Epithelial cell of esophagus (primary cell): ENCODE measurements at regions not wholly inside any gene's neighbourhood (a gene's known extent, or its start where the extent isn't known, plus 50 kb on each side); places are given as distances from the start of the nearest gene placed in this dataset.

Experiments used
- DNase-seq: peaks from one replicate; pipeline ENCODE4 v3.0.0; 2010; ENCODE audit warnings: low read depth
- H3K4me3 ChIP-seq: 2 replicates; pipeline ENCODE4 v1.5.1; 2011; ENCODE audit warnings: mild to moderate bottlenecking, low read length, control low read depth
- TF ChIP-seq, protein P1 (sequence below): IDR thresholded peaks from 2 replicates; pipeline ENCODE4 v1.5.1; 2011; ENCODE audit warnings: low read depth, mild to moderate bottlenecking, low read length, control low read depth, inconsistent platforms; ENCODE audit not compliant: insufficient read depth; ENCODE audit errors: missing control alignments

DNA sequence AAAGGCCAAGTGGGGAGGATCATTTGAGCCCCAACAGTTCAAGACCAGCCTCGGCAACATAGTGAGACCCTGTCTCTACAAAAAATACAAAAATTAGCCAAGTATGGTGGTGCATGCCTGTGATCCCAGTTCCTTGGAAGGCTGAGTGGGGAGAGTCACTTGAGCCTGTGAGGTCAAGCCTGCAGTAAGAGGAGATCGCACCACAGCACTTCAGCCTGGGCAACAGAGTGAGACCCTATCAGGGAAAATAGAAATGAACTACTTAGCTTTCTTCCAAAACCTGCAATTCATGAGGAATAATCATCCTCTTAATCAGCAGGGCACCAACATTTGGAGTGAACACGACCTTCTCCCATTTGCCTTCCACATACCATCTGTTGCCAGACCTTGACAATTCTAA, 96.1 kb downstream of the OR2K2 start:
- no peak for DNase-seq
- TF ChIP-seq, protein P1, sequence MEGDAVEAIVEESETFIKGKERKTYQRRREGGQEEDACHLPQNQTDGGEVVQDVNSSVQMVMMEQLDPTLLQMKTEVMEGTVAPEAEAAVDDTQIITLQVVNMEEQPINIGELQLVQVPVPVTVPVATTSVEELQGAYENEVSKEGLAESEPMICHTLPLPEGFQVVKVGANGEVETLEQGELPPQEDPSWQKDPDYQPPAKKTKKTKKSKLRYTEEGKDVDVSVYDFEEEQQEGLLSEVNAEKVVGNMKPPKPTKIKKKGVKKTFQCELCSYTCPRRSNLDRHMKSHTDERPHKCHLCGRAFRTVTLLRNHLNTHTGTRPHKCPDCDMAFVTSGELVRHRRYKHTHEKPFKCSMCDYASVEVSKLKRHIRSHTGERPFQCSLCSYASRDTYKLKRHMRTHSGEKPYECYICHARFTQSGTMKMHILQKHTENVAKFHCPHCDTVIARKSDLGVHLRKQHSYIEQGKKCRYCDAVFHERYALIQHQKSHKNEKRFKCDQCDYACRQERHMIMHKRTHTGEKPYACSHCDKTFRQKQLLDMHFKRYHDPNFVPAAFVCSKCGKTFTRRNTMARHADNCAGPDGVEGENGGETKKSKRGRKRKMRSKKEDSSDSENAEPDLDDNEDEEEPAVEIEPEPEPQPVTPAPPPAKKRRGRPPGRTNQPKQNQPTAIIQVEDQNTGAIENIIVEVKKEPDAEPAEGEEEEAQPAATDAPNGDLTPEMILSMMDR, result no peak
- H3K4me3 ChIP-seq, result no peak overlapping the region

DNA sequence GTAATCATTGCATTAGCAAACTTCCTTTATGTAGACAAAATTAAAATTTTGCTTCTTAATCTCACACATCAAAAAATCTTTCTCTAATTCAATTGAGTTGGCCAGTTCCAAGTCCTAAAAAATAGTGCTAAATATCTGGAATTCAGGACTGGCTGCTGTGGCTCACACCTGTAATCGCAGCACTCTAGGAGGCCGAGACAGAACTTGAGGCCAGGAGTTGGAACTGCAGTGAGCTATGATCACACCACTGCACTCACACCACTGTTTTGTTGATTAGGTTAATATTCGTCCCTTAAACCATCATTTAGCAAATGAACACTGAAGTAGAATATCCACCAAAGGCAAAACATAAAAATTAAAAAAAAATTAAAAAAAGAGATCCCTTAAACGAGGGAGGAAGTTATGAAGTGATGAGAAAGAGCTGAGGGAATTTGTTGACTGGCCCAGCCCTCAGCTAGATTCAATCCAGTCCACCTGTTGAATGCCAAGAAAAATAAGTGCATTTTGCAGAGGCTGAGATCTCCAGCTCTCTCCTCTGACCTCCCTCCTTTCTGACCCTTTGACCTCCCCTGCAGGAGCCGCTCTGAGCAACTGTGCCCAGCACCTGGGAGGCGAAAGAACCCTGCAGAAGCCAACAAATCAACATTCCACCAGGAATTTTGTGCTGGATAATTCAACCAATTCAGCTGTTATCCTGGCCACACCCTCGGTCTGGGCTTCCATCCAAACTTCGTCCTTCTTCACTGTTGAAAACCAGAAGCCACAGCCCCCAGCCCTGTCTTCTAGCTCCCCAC, 96.8 kb downstream of the OR2K2 start:
- DNase-seq, result no peak
- H3K4me3 ChIP-seq, result no peak overlapping the region
- TF ChIP-seq, protein P1, result no peak

DNA sequence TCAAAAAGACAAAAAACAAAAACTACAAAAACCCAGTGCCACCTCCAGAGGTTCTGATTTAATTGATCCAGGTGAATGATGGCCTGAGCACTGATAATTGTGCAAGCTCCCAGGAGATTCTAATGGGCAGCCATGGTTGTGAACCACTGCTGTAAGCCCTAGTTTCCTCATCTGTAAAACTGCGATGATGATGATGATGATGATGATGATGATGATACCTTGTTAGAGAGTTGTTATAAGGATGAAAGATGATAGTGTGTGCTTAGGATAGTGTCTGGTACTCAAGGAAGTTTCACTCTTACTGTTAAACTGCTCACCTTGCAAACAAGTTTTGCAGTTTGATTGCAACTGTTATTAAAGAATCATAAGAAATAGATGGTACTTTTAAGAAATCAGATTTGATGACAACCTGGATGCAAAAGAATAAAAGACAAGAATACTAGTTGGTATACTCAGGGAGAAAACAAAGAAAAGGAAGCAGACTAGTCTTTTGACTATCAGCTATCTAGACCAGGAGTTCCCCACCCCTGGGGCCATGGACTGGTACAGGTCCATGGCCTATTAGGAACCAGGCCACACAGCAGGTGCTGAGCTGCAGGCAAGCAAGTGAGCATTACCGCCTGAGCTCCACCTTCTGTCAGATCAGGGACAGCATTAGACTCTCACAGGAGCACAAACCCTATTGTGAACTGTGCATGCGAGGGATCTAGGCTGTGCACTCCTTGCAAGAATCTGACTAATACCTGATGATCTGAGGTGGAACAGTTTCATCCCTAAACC, 98.0 kb downstream of the OR2K2 start:
- no peak for DNase-seq
- no peak overlapping the region for H3K4me3 ChIP-seq
- TF ChIP-seq, protein P1, result no peak

DNA sequence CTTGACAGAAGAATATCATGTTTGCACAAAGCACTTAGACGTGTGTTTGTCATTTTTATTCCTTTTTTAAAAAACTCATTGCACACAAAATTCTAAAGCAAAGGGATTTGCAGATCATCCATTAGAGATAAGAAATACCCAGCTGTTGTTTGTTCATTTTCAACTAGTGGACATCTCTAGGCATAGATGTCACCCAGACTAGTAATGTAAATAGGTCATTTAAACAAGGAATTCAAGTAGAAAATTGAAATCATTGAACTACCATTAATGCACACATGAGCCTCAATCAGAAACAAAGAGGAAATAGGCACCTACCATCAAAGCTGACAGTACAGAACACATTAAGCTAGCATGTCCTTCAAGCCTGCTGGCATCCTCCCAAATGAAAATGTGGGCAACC, 107.3 kb downstream of the OR2K2 start:
- no peak for DNase-seq
- TF ChIP-seq, protein P1, result no peak
- H3K4me3 ChIP-seq, result no peak overlapping the region

DNA sequence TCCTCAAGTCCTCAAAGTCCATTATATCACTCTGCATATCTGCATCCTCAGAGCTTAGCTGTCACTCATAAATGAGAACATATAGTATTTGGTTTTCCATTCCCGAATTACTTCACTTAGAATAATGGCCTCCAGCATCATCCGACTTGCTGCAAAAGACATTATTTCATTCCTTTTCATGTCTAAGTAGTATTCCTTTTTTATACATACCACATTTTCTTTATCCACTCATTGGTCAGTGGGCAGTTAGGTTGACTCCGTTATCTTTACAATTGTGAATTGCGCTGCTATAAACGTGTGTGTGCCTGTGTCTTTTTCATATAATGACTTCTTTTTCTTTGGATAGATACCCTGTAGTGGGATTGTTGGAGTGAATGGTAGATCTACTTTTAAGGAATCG, 117.2 kb downstream of the OR2K2 start:
- no peak overlapping the region for H3K4me3 ChIP-seq
- no peak for DNase-seq
- TF ChIP-seq, protein P1, result no peak

DNA sequence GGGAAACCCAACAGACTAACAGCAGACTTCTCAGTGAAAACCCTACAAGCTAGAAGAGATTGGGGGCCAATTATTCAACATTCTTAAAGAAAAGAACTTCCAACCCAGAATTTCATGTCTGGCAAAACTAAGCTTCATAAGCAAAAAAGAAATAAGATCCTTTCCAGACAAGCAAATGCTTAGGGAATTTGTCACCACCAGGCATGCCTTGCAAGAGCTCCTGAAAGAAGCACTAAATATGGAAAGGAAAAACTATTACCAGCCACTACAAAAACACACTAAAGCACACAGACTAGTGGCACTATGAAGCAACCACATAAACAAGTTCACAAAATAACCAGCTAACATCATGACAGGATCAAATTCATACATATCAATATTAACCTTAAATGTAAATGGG, 131.1 kb downstream of the OR2K2 start:
- no peak overlapping the region for H3K4me3 ChIP-seq
- TF ChIP-seq, protein P1, result no peak
- DNase-seq, result no peak
